DOHH2 (cell line): ENCODE measurements at regions not wholly inside any gene's neighbourhood (a gene's known extent, or its start where the extent isn't known, plus 50 kb on each side); places are given as distances from the start of the nearest gene placed in this dataset.

Experiments used
- H3F3A ChIP-seq: fragments of 200-600 bp; sonication (generic), shearing (Covaris generic); 2 replicates; pipeline ENCODE4 v1.6.0; 2016; ENCODE audit warnings: antibody characterized with exemption, mild to moderate bottlenecking; ENCODE audit not compliant: control insufficient read depth, insufficient read depth
- H3K27ac ChIP-seq: fragments of 200-600 bp; sonication (generic); 2 replicates; pipeline ENCODE4 v1.5.1; 2014; ENCODE audit warnings: low read depth, mild to moderate bottlenecking, low read length, moderate library complexity
- H3K27me3 ChIP-seq: fragments of 200-600 bp; sonication (generic); 2 replicates; pipeline ENCODE4 v1.6.1; 2014; ENCODE audit warnings: mild to moderate bottlenecking, low read length, mixed read lengths; ENCODE audit not compliant: control insufficient read depth
- H3K36me3 ChIP-seq: fragments of 200-600 bp; sonication (generic); 2 replicates; pipeline ENCODE4 v1.6.1; 2014; ENCODE audit warnings: mild to moderate bottlenecking, low read length, moderate library complexity, mixed read lengths; ENCODE audit not compliant: control insufficient read depth
- H3K4me1 ChIP-seq: fragments of 200-600 bp; sonication (generic); 2 replicates; pipeline ENCODE4 v1.6.1; 2014; ENCODE audit warnings: mild to moderate bottlenecking, low read length, mixed read lengths; ENCODE audit not compliant: control insufficient read depth
- H3K4me2 ChIP-seq: fragments of 200-600 bp; sonication (generic); 2 replicates; pipeline ENCODE4 v1.6.0; 2014; ENCODE audit warnings: mild to moderate bottlenecking, low read length, moderate library complexity
- H3K4me3 ChIP-seq: fragments of 200-600 bp; sonication (generic); 2 replicates; pipeline ENCODE4 v1.5.1; 2014; ENCODE audit warnings: mild to moderate bottlenecking, low read length, mixed read lengths
- H3K79me2 ChIP-seq: fragments of 200-600 bp; sonication (generic); 2 replicates; pipeline ENCODE4 v1.6.1; 2014; ENCODE audit warnings: mild to moderate bottlenecking, low read length, mixed read lengths; ENCODE audit not compliant: control insufficient read depth
- H3K9me2 ChIP-seq: fragments of 200-600 bp; sonication (generic); replicated peaks from 2 replicates; pipeline ENCODE4 v1.6.1; 2014; ENCODE audit warnings: mild to moderate bottlenecking, low read length, mixed read lengths; ENCODE audit not compliant: control insufficient read depth
- H3K9me3 ChIP-seq: fragments of 200-600 bp; sonication (generic); 2 replicates; pipeline ENCODE4 v1.6.1; 2014; ENCODE audit warnings: antibody characterized with exemption, low read length, mixed read lengths; ENCODE audit not compliant: control insufficient read depth, insufficient read depth
- H4K20me1 ChIP-seq: fragments of 200-600 bp; sonication (generic); 2 replicates; pipeline ENCODE4 v1.6.0; 2014; ENCODE audit warnings: low read depth, mild to moderate bottlenecking, antibody characterized with exemption, low read length, moderate library complexity; ENCODE audit not compliant: control insufficient read depth, insufficient read depth
- EZH2phosphoT487 ChIP-seq: fragments of 200-600 bp; sonication (generic); IDR thresholded peaks from 2 replicates; pipeline ENCODE4 v1.6.1; 2017; ENCODE audit warnings: borderline replicate concordance, mild to moderate bottlenecking, antibody characterized with exemption, low read length, moderate library complexity, mixed read lengths
- TF ChIP-seq, protein P1 (sequence below): fragments of 200-600 bp; sonication (generic); IDR thresholded peaks from one replicate; pipeline ENCODE4 v1.5.1; 2014; ENCODE audit warnings: antibody characterized with exemption, mild to moderate bottlenecking, low read depth, low read length; ENCODE audit not compliant: poor library complexity, severe bottlenecking

DNA sequence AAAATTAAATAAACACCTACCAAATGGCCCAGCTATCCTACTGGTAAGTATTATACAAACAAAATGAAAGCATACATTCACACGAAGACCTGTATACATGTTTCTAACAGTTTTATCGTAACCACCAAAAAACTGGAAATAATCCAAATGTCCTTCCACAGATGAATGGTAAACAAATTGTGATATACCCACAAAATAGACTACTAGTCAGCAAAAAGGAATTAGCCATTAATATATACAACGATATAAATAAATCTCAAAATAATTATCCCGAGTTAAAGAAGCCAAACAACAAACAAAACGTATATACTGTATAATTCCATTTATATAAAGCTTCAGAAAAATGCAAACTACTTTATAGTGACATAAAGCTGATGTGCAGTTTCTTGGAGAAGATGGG lies 106.3 kb upstream of the SERTM1 start:
- Histone ChIP-seq H3K27me3 (no peaks in the 10 kb centered on the region), H4K20me1 (no peaks in the 10 kb centered on the region), H3K9me2 (no peaks in the 10 kb centered on the region), H3F3A (no peaks in the 10 kb centered on the region), H3K9me3 (no peaks in the 10 kb centered on the region), H3K4me3 (no peak overlapping the region), H3K27ac (no peak overlapping the region), H3K79me2 (no peaks in the 10 kb centered on the region), H3K4me2 (no peak overlapping the region), H3K4me1 (peaks cover 6% of the 10 kb centered on the region; the same call in 1 of the 2 replicates), H3K36me3 (no peaks in the 10 kb centered on the region)
- no peak for TF ChIP-seq EZH2phosphoT487
- TF ChIP-seq, protein P1, sequence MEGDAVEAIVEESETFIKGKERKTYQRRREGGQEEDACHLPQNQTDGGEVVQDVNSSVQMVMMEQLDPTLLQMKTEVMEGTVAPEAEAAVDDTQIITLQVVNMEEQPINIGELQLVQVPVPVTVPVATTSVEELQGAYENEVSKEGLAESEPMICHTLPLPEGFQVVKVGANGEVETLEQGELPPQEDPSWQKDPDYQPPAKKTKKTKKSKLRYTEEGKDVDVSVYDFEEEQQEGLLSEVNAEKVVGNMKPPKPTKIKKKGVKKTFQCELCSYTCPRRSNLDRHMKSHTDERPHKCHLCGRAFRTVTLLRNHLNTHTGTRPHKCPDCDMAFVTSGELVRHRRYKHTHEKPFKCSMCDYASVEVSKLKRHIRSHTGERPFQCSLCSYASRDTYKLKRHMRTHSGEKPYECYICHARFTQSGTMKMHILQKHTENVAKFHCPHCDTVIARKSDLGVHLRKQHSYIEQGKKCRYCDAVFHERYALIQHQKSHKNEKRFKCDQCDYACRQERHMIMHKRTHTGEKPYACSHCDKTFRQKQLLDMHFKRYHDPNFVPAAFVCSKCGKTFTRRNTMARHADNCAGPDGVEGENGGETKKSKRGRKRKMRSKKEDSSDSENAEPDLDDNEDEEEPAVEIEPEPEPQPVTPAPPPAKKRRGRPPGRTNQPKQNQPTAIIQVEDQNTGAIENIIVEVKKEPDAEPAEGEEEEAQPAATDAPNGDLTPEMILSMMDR = no peak

DNA sequence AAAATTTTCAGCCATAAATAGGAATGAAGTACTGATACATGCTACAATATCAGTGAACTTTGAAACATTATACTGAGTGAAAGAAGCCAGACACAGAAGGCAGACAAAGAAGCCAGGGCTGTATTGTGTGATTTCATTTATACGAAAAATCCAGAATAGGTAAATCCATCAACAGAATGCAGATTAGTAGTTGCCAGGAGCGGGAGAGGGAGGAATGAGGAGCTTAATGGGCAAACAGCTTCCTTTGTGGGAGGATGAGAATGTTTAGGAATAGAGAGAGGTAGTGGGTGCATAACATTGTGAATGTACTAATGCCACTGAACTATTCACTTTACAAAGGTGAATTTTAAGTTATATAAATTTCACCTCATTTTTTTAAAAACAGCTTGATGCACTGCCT lies 103.3 kb upstream of the SERTM1 start:
- TF ChIP-seq, protein P1 = no peak
- TF ChIP-seq EZH2phosphoT487 = no peak
- H3K4me1 ChIP-seq = peaks cover 11% of the 10 kb centered on the region

DNA sequence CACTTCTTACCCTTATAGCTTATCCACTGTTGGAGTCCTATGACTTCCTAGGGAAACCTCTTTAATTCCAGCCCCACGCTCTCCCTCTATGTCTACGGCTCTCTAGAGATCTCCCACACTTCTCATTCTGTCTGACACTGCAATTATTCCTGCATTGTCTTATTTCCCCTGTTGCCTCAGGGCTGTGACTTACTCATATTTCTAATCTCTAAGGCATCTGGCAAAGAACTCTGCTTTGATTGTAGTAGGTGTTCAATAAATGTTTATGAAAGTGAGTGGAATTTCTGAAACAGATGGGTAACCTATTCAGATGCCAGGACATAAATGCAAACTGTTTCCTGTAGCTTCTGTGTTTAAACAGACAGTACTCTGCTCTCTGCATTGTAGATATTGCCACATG lies 102.4 kb upstream of the SERTM1 start:
- Histone ChIP-seq H3K36me3 (no peaks in the 10 kb centered on the region), H3F3A (no peaks in the 10 kb centered on the region), H3K27me3 (no peaks in the 10 kb centered on the region), H3K4me1 (peaks cover 11% of the 10 kb centered on the region), H3K79me2 (no peaks in the 10 kb centered on the region), H3K9me3 (no peaks in the 10 kb centered on the region), H3K9me2 (no peaks in the 10 kb centered on the region), H3K4me2 (no peak overlapping the region), H3K27ac (no peak overlapping the region), H4K20me1 (no peaks in the 10 kb centered on the region), H3K4me3 (no peak overlapping the region)
- TF ChIP-seq, protein P1 = no peak
- no peak for TF ChIP-seq EZH2phosphoT487

More for the DNA sequence above, 103.3 kb upstream of the SERTM1 start:
- Histone ChIP-seq H3K27ac (no peak overlapping the region), H3K36me3 (no peaks in the 10 kb centered on the region), H3K9me2 (no peaks in the 10 kb centered on the region), H3K4me2 (no peak overlapping the region), H3K4me3 (no peak overlapping the region), H3K27me3 (no peaks in the 10 kb centered on the region), H3F3A (no peaks in the 10 kb centered on the region), H3K9me3 (no peaks in the 10 kb centered on the region), H3K79me2 (no peaks in the 10 kb centered on the region), H4K20me1 (no peaks in the 10 kb centered on the region)

DNA sequence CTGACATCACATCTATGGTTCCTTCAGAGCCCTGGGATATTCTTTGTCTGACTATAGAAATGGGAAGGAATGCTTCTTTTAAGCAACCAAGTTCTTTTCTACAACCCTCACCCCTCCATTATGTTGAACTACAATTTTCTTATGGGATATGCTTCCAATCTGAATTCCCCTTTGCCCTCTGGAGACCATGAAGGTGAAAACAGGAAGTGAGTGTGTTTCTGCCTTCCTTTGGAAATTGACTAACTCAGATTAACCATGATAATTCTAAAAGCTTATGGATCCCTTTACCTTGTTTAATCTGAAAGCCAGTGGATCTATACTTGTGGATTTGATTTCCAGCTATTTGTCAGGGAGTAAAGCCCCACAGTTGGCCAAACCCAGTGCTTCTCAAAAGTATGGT lies 90.8 kb upstream of the SERTM1 start:
- H3K9me3 ChIP-seq = no peaks in the 10 kb centered on the region
- H3K9me2 ChIP-seq = no peaks in the 10 kb centered on the region
- H3F3A ChIP-seq = no peaks in the 10 kb centered on the region
- H3K4me3 ChIP-seq = no peak overlapping the region
- H4K20me1 ChIP-seq = no peaks in the 10 kb centered on the region
- H3K36me3 ChIP-seq = no peaks in the 10 kb centered on the region
- TF ChIP-seq, protein P1 = no peak
- no peak for TF ChIP-seq EZH2phosphoT487
- H3K27me3 ChIP-seq = no peaks in the 10 kb centered on the region
- no peaks in the 10 kb centered on the region for H3K79me2 ChIP-seq
- H3K4me2 ChIP-seq = no peak overlapping the region
- H3K4me1 ChIP-seq = peaks cover 8% of the 10 kb centered on the region
- H3K27ac ChIP-seq = no peak overlapping the region
